Activated CD8-positive, alpha-beta T cell treated with anti-CD3 and anti-CD28 coated beads for 36 hours (primary cell): ENCODE measurements at regions not wholly inside any gene's neighbourhood (a gene's known extent, or its start where the extent isn't known, plus 50 kb on each side); places are given as distances from the start of the nearest gene placed in this dataset.

Experiments
- ATAC-seq: fragments of 200-7000 bp; cut with Tn5 transposase; one replicate; pipeline ENCODE4 v1.10.0; 2021; ENCODE audit warnings: mild to moderate bottlenecking, moderate library complexity
- CTCF ChIA-PET: fragments of 350-600 bp; sonication (Branson Sonifier 250); formaldehyde crosslinking; loops from one replicate; lab custom pipeline; 2021; ENCODE audit warnings: antibody characterized with exemption; lab: Charles Lee
- POLR2A ChIA-PET: fragments of 350-600 bp; sonication (Branson Sonifier 250); formaldehyde crosslinking; loops from one replicate; lab custom pipeline; 2021; ENCODE audit warnings: antibody characterized with exemption; lab: Charles Lee
- DNase-seq: peaks from one replicate; pipeline ENCODE4 v3.0.0-alpha.2; 2020
- H3K27ac Mint-ChIP-seq: one replicate; pipeline ENCODE4 v1.8.0; 2021; ENCODE audit warnings: mild to moderate bottlenecking, mixed read lengths
- H3K27me3 Mint-ChIP-seq: one replicate; pipeline ENCODE4 v1.8.0; 2021; ENCODE audit warnings: mixed read lengths
- H3K36me3 Mint-ChIP-seq: one replicate; pipeline ENCODE4 v1.8.0; 2021; ENCODE audit warnings: low read depth, mixed read lengths
- H3K4me1 Mint-ChIP-seq: one replicate; pipeline ENCODE4 v1.8.0; 2021; ENCODE audit warnings: low read depth, mixed read lengths
- H3K4me3 Mint-ChIP-seq: one replicate; pipeline ENCODE4 v1.8.0; 2021; ENCODE audit warnings: mild to moderate bottlenecking, moderate library complexity, mixed read lengths
- H3K9me3 Mint-ChIP-seq: one replicate; pipeline ENCODE4 v1.8.0; 2021; ENCODE audit warnings: mixed read lengths
- CTCF ChIP-seq: fragments of 200-600 bp; IDR thresholded peaks from one replicate; pipeline ENCODE4 v1.8.0; 2022; ENCODE audit warnings: antibody characterized with exemption, mild to moderate bottlenecking
- intact Hi-C: fragments of 100-400 bp; cut with micrococcal nuclease; formaldehyde crosslinking; loops from one replicate; pipeline ENCODE4 v1.10.0; 2022

GRCh38 chr4:180650273-180650672 lies 1592.9 kb upstream of the TENM3 start:
- Mint-ChIP-seq H3K36me3 (no peaks in the 10 kb centered on the region), H3K27ac (no peak overlapping the region), H3K9me3 (no peaks in the 10 kb centered on the region), H3K27me3 (no peaks in the 10 kb centered on the region), H3K4me1 (no peaks in the 10 kb centered on the region), H3K4me3 (no peak overlapping the region)
- POLR2A ChIA-PET = no interaction called here
- CTCF ChIA-PET = no interaction called here
- intact Hi-C loops = no loop called here
- ATAC-seq (no peak), DNase-seq (no peak)
- no peak for TF ChIP-seq CTCF

GRCh38 chr4:180652533-180652932 lies 1590.7 kb upstream of the TENM3 start:
- Mint-ChIP-seq H3K4me3 (no peak overlapping the region), H3K9me3 (no peaks in the 10 kb centered on the region), H3K27me3 (no peaks in the 10 kb centered on the region), H3K4me1 (no peaks in the 10 kb centered on the region), H3K27ac (no peak overlapping the region), H3K36me3 (no peaks in the 10 kb centered on the region)
- ChIA-PET POLR2A (no interaction called here), CTCF (no interaction called here)
- no peak for DNase-seq
- intact Hi-C loops = no loop called here
- TF ChIP-seq CTCF = no peak
- ATAC-seq = no peak

DNA sequence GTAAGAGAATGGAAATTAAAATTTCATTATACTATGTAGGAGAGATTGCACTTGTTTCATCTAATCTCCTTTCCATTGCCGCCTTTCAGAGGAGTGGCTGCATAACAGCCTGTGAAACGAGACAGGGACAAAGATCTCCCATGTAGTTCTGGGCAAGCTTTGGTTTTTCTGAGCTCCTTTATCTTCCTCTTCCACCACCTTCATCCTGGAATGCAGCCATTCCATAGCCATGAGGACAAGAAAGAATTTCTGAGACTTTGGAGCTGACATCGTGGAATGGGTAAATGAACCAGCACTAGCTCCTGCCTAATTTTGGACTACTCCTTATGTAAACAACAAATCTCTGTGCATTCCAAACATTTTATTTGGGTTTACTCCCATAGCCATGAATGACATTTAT lies 1587.3 kb upstream of the TENM3 start:
- TF ChIP-seq CTCF = no peak
- ChIA-PET CTCF (interaction anchor here (3.2 kb wide), 1 partner anchor 9 kb away, joined by 28 read pairs; no protein-coding TSS in a partner anchor), POLR2A (no interaction called here)
- DNase-seq = no peak
- H3K4me1 Mint-ChIP-seq = no peaks in the 10 kb centered on the region
- H3K27ac Mint-ChIP-seq = no peak overlapping the region
- H3K4me3 Mint-ChIP-seq = no peak overlapping the region
- intact Hi-C loops = no loop called here
- H3K27me3 Mint-ChIP-seq = no peaks in the 10 kb centered on the region
- no peaks in the 10 kb centered on the region for H3K9me3 Mint-ChIP-seq
- H3K36me3 Mint-ChIP-seq = no peaks in the 10 kb centered on the region
- no peak for ATAC-seq

DNA sequence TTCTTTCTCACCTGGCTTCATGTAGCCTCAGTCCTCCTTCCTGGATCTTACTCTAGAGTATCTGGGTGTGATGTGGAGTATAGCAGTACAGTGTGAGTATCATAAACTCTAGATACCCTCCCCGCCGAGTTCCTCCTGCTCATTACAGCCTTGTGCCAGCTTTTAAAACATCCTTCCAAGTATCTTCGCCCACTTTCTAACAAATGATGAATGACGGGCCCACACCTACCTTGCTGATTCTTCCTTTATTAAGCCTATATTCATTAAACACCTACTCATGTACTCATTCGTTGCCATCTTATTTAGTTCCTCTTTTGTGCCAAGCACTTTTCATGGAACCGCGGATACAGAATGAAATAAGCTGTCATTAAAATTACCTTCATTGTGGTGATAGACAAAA lies 1585.3 kb upstream of the TENM3 start:
- no peak for TF ChIP-seq CTCF
- H3K9me3 Mint-ChIP-seq = no peaks in the 10 kb centered on the region

GRCh38 chr4:180664766-180665368 lies 1578.3 kb upstream of the TENM3 start:
- ATAC-seq = peak; percentile 64
- DNase-seq = peak; percentile 79
- Mint-ChIP-seq H3K4me1 (no peaks in the 10 kb centered on the region), H3K27me3 (peaks cover 3% of the 10 kb centered on the region), H3K27ac (no peak overlapping the region), H3K36me3 (no peaks in the 10 kb centered on the region), H3K9me3 (no peaks in the 10 kb centered on the region), H3K4me3 (no peak overlapping the region)
- peak; percentile 63 for TF ChIP-seq CTCF
- ChIA-PET POLR2A (no interaction called here), CTCF (interaction anchor here (0.6 to 3.3 kb wide), 18 partner anchors 10 to 797 kb away, joined by 3 to 28 read pairs (median 4); no protein-coding TSS in a partner anchor)
- intact Hi-C loops = no loop called here

More for the DNA sequence above, 1585.3 kb upstream of the TENM3 start:
- H3K27me3 Mint-ChIP-seq = no peaks in the 10 kb centered on the region
- intact Hi-C loops = no loop called here
- ChIA-PET CTCF (interaction anchor here (1.4 kb wide), 1 partner anchor 8 kb away, joined by 3 read pairs; no protein-coding TSS in a partner anchor), POLR2A (no interaction called here)
- no peak overlapping the region for H3K4me3 Mint-ChIP-seq
- DNase-seq (no peak), ATAC-seq (no peak)
- H3K36me3 Mint-ChIP-seq = no peaks in the 10 kb centered on the region
- H3K27ac Mint-ChIP-seq = no peak overlapping the region
- no peaks in the 10 kb centered on the region for H3K4me1 Mint-ChIP-seq
